GM12865 (cell line): ENCODE measurements at regions not wholly inside any gene's neighbourhood (a gene's known extent, or its start where the extent isn't known, plus 50 kb on each side); places are given as distances from the start of the nearest gene placed in this dataset.

Experiments used
- DNase-seq: peaks from one replicate; pipeline ENCODE4 v3.0.0; 2010; ENCODE audit warnings: low read depth
- H3K4me3 ChIP-seq: 2 replicates; pipeline ENCODE4 v1.5.1; 2011; ENCODE audit warnings: mild to moderate bottlenecking, low read depth, low read length, control low read depth
- TF ChIP-seq, protein P1 (sequence below): IDR thresholded peaks from 2 replicates; pipeline ENCODE4 v1.5.1; 2011; ENCODE audit warnings: low read length, control low read depth, low read depth, inconsistent platforms; ENCODE audit not compliant: insufficient read depth; ENCODE audit errors: missing control alignments

DNA sequence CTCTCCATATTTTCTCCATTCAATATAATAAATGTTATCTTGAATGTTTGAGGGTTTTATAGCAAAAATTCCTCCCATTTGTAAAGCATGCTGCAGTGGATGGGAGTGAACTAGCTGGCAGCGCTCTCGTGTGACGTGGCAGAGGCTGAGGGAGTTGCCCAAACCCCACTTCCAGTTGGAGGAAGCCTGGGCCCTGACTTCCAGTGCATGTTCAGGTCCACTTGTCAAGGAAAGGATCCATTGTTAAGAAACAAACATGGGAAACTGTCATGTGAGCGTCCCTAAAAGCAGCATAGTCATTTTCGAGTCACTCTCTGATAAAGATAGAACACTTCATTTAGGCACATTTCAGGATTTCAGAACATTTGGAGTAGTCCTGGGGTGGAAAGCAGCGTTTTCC lies 116.6 kb downstream of the SLC25A47 start:
- no peak overlapping the region for H3K4me3 ChIP-seq
- TF ChIP-seq, protein P1, sequence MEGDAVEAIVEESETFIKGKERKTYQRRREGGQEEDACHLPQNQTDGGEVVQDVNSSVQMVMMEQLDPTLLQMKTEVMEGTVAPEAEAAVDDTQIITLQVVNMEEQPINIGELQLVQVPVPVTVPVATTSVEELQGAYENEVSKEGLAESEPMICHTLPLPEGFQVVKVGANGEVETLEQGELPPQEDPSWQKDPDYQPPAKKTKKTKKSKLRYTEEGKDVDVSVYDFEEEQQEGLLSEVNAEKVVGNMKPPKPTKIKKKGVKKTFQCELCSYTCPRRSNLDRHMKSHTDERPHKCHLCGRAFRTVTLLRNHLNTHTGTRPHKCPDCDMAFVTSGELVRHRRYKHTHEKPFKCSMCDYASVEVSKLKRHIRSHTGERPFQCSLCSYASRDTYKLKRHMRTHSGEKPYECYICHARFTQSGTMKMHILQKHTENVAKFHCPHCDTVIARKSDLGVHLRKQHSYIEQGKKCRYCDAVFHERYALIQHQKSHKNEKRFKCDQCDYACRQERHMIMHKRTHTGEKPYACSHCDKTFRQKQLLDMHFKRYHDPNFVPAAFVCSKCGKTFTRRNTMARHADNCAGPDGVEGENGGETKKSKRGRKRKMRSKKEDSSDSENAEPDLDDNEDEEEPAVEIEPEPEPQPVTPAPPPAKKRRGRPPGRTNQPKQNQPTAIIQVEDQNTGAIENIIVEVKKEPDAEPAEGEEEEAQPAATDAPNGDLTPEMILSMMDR, result no peak
- no peak for DNase-seq

DNA sequence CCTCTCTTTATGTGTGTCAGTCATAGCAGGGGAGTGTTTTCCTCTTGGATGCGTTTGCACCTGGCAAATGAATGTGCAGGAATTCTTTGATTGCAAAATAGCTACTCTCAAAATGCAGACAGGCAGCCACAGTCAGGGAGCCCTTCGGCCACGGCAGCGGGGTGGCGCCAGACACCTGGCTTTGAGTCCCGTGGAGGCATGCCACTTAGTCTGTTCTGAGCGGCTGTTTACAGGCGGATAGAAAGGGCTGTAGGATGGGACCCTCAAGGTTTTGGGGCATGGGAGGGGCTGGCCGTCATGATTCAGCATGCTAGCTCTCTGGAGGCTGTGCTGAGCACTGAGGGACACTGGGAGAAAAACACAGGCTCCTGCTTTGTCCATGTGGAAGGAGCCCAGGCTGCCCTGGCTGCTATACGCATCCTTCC lies 117.1 kb downstream of the SLC25A47 start:
- TF ChIP-seq, protein P1, result peak; percentile 67
- no peak overlapping the region for H3K4me3 ChIP-seq
- DNase-seq, result peak; percentile 45

- H3K4me3 ChIP-seq, result no peak overlapping the region
- TF ChIP-seq, protein P1, result no peak
- no peak for DNase-seq
These were observed 117.6 kb downstream of the SLC25A47 start for GRCh38 chr14:100440758-100441203.

GRCh38 chr14:100441271-100441947 lies 118.3 kb downstream of the SLC25A47 start:
- TF ChIP-seq, protein P1, result no peak
- DNase-seq, result peak; percentile 39
- H3K4me3 ChIP-seq, result no peak overlapping the region

- TF ChIP-seq, protein P1, result no peak
- no peak for DNase-seq
- no peak overlapping the region for H3K4me3 ChIP-seq
These were observed 118.9 kb downstream of the SLC25A47 start for GRCh38 chr14:100442036-100442435.

- H3K4me3 ChIP-seq, result no peak overlapping the region
- TF ChIP-seq, protein P1, result no peak
- DNase-seq, result no peak
These were observed 119.7 kb downstream of the SLC25A47 start for GRCh38 chr14:100442498-100443490.
